COR-L47 (cell line): ENCODE measurements at regions not wholly inside any gene's neighbourhood (a gene's known extent, or its start where the extent isn't known, plus 50 kb on each side); places are given as distances from the start of the nearest gene placed in this dataset.
"Not testable (repeated sequence)": the region's sequence is repeated elsewhere in the genome, so short reads cannot be mapped to it uniquely, and the experiment has no call there.

Source experiments
- DNase-seq: peaks from one replicate; lab custom pipeline; 2025; lab: John Stamatoyannopoulos, UW

GRCh38 chr7:16933296-16934279, 51.8 kb upstream of the AGR3 start:
- DNase-seq, result no peak

DNA sequence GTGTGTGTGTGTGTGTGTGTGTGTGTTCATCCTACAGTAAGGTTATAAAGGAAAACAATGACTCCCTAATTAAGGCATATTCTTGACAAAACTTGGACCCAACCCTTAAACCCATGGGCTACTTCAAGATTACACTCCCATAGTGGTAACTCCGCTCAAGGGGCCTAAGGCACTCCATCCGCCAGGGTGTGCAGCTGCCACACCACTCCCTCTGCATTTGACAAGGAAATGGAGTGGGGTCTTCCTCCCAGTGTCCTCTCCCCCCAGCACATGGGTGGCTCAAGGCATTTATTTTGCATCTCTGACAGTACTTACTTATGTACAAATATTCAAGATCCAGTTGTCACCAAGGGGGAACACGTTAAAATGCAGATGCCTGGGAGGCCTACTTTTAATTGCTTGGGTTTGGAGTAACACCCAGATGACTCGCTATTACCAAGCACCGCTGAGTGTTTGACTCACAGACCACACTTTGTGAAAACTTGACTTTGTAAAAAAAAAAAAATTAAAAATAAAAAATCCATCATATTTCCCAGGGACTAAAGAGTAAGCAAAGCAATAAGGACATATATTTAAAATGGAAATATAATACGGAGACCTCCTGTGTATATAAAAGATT, 53.0 kb upstream of the AGR3 start:
- no peak for DNase-seq

DNA sequence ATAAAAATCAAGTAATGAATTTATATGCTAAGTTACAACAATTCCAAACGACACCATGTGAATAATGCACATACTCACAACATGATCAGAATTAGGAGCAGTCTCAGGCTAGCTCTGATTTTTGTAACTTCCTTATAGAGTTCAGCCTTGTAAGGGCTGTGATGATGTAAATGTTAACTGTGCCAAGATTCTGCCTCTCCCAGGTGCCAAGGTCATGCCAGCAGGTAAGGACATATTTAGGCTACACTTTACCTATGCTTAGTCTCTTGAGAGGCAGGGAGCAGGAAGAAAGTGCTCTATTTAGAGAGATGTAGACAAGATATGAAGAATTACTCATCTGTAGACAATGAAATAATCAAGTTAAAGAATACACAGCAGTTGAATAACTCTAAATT, 53.6 kb upstream of the AGR3 start:
- DNase-seq, result no peak

DNA sequence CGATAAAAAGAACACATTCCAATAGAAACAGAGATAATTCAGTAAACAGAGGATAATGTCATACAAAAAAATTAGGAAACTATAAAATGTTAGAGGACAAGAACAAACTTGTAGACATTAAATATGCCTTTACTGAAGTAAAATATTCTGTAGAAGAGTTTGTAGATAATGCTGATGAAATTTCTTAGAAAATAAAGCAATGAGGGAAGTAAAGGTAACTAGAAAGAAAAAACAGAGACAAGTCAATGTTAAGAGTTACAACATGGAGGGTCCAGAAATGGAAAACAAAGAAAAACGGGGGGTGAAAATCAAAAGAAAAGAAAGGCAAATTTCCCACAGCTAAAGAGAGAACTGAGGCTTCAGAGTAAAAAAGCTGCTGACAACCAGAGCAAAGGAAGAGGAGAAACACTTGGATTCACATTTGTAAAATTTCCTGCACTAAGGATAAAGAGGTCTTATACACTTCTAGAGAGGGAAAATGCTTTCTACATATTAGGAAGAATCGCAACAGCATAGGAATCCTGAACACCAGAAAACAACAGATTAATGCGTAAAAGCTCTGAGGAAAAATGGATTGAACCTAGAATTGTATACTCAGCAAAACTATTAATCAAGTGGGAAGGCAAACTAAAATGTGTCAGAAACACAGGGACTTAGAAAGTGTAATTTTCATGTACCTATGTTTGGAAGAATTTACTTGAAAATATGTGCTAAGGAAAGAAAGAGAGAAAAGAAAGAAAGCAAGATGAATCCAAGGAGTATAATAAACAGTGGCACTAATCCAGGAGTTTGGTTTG, 55.0 kb upstream of the AGR3 start:
- no peak for DNase-seq

DNA sequence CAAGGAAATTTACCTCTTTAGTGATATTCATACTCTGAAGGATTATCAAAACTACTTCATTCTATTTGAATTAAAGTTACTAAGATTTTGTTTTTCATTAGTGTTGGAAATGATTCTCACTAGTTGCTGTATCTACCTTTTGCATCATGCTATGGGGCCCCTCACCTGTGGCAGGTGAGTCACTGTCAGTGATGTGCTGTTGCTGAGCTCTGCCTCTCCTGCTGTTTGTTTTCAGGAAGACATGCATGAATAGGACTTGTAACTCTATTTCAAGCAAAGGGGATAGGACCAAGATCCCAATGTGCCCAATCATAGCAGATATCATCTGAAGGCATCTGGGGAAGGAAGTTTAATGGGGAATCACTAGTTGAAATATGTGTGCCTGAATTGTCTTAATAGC, 57.4 kb upstream of the AGR3 start:
- DNase-seq, result no peak

DNA sequence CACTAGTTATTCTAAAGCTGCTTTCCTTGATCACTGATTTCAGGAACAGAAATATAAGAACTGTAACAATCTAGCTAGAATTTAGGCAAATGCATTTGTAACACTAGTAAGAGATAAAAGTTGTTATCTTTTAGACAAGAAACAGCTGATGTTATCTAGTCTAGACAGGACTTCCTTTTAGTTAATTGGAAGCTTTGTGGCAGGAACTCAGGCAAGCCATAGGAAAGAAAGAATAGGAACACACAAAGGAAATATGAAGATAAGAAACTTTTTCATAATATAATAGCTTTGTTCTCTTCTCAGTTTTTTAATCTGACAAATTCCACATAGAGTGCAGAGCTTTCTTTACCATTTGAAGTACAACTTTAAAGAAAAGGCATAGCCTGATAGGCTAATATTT, 59.0 kb upstream of the AGR3 start:
- DNase-seq, result no peak

GRCh38 chr7:16942929-16943509, 61.2 kb upstream of the AGR3 start:
- DNase-seq, result no peak

- DNase-seq, result no peak
These were observed 63.2 kb upstream of the AGR3 start for GRCh38 chr7:16944936-16945335.

- no peak for DNase-seq
These were observed 63.6 kb upstream of the AGR3 start for GRCh38 chr7:16945372-16945771.

GRCh38 chr7:16948110-16948509, 66.3 kb upstream of the AGR3 start:
- not testable (repeated sequence) for DNase-seq

DNA sequence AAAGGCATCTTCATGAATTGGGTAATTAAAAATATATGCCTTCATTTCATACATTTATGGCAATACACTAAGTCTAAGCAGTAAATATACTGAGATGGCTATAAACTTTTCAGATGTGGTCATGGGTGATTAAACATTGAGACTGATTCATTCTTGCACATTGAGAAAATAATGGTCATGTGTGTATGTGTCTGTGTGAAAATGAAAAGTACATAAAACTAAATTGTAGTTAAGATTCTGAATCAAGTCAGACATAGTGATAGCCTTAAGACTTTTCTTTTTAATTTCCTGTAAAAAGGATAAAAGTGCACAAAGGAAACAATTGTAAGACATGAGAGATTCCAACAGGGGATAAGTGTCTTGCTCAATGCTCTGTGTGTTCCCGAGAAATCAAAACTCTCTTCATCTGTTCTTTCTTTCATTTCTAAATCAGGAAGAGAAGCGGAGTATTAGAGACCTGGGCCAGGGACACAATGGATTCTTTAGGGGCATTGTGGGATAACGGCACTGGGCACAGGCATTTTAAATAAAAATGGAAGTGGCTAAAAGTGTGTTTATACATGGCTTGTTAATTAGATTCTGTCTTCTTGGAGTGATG, 69.8 kb upstream of the AGR3 start:
- no peak for DNase-seq

- DNase-seq, result no peak
These were observed 72.5 kb upstream of the AGR3 start for GRCh38 chr7:16954321-16954720.

- no peak for DNase-seq
These were observed 76.9 kb upstream of the AGR3 start for GRCh38 chr7:16958724-16959123.

DNA sequence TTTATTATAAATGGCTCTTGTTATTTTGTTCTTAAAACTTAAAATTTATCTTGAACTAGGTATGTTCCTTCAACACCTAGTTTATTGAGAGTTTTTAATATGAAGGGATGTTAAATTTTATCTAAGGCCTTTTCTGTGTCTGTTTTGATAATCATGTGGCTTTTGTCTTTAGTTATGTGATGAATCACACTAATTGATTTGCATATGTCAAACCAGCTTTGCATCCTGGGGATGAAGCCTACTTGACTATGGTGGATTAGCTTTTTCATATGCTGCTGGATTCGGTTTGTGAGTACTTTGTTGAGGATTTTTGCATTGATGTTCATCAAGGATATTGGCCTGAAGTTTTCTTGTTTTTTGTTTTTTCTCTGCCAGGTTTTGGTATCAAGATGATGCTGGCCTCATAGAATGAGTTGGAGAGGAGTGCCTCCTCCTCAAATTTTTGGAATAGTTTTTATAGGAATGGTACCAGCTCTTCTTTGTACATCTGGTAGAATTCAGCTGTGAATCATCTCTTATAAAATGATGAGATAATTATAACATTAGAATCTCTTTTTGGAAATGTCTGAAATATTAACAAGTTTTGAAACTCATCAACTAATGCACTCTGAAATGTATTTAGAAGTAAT, 78.7 kb upstream of the AGR3 start:
- no peak for DNase-seq

- no peak for DNase-seq
These were observed 79.9 kb upstream of the AGR3 start for GRCh38 chr7:16961641-16962040.

DNA sequence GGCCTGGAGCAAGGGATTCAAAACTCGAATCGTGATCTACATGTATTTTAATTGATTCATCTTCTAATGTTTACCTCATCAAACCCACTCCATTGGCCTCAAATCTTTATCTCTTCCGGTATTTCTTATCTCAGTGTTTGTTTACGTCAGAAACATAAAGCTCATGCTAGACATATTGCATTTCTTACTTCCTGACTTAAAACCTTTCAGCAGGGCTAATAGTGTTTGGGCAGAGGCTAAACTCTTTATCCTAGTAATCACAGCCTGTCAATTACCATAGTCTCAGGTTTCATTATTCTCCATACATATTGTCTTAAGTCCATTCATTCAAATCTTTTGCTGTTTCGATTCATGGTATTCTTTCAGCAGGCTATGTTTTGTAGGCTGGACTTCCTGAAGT, 81.3 kb upstream of the AGR3 start:
- no peak for DNase-seq

DNA sequence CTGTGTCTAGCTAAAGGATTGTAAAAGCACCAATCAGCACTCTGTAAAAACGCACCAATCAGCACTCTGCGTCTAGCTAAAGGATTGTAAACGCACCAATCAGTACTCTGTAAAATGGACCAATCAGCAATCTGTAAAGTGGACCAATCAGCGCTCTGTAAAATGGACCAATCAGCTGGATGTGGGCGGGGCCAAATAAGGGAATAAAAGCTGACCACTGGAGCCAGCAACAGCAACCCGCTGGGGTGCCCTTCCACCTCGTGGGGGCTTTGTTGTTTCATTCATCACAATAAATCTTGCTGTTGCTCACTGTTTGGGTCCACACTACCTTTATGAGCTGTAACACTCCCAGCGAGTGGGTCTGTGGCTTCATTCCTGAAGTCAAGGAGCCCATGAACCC, 83.9 kb upstream of the AGR3 start:
- DNase-seq, result not testable (repeated sequence)

GRCh38 chr7:16967300-16967811, 85.6 kb upstream of the AGR3 start:
- no peak for DNase-seq

DNA sequence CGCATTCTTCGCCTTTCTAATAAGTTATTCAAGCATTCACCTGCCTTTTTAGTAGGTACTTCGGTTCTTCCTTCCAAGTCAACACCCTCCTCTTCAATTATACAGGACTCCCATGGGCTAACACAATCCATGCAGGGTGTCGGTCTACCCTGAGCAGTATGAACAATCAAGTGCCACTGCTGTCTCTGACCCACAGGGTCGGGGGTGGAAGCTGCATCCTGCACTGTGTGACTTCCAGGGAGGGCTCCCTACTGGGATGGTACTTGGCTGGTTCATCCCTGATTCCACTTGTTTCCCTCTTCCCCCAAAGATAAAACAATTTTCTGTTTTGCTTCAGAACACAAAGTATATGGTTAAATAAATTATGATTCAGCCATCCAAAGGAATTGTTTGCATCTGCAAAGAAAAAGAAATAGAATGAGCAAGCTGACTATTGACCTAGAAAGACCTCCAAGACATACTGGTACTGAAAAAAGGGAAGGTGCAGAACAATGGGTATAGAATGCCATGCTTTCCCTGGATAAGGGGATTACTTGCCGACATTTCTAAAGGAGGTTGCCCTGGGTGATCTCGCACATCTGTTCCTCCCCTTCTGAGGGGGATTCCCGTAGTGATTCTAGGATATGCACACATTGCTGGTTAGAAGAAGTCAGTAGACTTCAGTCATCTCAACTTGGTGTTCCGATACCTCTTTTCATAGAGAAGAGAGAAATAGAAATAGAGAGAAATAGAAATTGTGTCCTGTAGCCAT, 89.1 kb upstream of the AGR3 start:
- no peak for DNase-seq

- DNase-seq, result no peak
These were observed 93.9 kb upstream of the AGR3 start for GRCh38 chr7:16975712-16976111.
